M059J (cell line): ENCODE measurements at regions not wholly inside any gene's neighbourhood (a gene's known extent, or its start where the extent isn't known, plus 50 kb on each side); places are given as distances from the start of the nearest gene placed in this dataset.

ENCODE experiments used
- DNase-seq: peaks from one replicate; pipeline ENCODE4 v3.0.0-alpha.2; 2012; ENCODE audit warnings: low read depth

- DNase-seq = no peak
Observed at GRCh38 chr20:11347738-11348137, 570.0 kb upstream of the BTBD3 start.

DNA sequence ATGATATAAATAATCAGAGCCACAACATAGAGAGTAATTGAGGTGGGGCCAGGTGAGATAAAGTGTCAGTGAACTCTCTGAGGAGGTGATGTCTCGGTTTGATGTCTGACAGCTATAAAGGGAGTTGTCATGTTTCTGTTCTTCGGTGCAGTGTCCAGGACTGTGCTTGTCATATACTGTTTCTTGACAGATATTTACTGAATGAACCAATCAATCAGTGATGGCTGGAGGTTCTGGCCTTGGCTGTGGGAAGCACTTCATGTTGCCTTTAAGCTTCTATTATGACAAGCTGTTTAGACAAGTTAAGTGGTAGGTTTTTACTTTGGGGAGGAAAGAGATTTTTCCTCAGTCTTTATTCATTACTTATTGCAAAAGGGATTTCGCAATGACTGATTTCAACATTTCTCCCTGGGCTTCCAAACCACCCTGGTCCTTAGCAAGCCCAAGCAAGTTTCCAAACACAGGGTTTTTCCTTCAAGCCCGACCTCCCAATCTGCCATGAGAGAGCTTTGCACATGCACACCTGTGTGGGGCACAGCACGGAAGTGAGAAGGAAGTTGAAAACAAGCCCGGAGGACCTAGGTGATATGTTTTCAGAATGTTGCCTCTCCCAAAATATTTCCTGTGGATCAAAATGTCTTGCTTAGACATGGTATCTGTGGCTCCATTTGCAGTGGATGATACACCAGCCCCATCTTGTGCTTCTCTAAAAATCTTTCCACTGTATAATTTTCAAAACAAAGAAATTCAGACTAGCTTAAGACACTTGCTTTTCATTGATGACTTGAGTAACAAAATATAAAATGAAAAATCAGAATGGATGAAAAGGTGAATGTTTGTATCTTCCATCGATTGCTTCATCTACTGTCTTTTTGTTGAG, 567.3 kb upstream of the BTBD3 start:
- peak; percentile 48 for DNase-seq

GRCh38 chr20:11352041-11352440, 565.7 kb upstream of the BTBD3 start:
- no peak for DNase-seq

GRCh38 chr20:11354846-11355245, 562.8 kb upstream of the BTBD3 start:
- no peak for DNase-seq

DNA sequence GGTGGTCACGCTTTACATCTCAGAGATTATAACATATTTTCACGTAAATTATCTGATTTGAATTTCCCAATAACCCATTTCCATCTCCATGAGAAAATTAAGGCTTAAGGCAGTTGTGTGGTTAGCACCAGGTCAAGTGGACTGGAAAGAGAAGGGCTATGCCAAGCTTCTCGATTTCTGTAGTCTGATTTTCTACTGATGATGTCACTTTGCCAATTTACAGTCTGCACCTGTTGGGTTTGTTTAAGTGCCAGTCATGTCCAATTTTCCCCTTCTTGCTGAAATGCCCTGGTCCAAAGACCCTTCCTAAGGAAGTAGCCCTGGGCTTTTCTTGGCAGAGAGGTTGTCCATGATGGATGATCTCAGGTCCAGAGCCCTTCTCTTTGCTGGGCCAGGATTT, 562.3 kb upstream of the BTBD3 start:
- DNase-seq = no peak

GRCh38 chr20:11356061-11356460, 561.6 kb upstream of the BTBD3 start:
- DNase-seq = no peak

DNA sequence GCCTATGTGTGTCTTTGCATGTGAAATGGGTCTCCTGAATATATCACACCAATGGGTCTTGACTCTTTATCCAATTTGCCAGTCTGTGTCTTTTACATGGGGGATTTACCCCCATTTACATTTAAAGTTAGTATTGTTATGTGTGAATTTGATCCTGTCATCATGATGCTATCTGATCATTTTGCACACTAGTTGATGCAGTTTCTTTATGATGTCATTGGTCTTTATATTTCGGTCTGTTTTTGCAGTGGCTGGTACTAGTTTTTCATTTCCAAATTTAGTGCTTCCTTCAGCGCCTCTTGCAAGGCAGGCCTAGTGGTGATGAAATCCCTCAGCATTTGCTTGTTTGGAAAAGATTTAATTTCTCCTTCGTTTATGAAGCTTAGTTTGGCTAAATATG, 555.2 kb upstream of the BTBD3 start:
- no peak for DNase-seq

DNA sequence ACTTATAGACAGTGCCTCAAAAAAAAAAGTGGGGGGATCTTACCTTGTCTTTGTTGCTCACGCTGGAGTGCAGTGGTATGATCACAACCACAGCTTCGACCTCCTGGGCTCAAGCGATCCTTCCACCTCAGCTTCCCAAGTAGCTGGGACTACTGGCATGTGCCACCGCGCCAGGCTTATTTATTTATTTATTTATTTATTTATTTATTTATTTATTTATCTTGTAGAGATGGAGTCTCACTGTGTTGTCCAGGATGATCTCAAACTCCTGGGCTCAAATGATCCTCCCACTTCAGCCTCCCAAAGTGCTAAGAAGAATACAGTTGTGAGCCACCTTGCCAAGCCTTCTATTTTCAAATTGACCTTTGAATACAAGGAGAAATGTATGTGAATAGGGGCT, 553.0 kb upstream of the BTBD3 start:
- DNase-seq = no peak

- peak; percentile 84 for DNase-seq
Observed at GRCh38 chr20:11366660-11367059, 551.0 kb upstream of the BTBD3 start.

DNA sequence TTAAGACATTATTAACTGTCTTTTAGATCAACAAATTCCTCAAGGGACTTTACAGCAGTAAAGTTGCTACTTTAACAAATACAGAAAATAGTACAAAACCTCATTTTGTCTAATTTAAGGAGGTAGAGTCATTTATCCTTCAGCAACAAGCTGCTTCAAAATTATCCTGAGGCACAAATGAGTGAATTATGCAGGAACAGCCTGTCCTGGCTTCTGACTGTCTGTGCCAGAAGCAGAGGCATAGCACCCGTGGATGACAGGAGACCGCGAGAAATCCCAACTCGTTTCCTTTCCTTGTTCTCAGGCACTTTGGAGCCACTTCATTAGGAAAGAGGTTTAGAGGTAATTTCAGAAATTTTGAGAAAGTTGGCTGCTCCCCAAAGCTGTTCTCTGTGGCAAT, 549.2 kb upstream of the BTBD3 start:
- DNase-seq = no peak

DNA sequence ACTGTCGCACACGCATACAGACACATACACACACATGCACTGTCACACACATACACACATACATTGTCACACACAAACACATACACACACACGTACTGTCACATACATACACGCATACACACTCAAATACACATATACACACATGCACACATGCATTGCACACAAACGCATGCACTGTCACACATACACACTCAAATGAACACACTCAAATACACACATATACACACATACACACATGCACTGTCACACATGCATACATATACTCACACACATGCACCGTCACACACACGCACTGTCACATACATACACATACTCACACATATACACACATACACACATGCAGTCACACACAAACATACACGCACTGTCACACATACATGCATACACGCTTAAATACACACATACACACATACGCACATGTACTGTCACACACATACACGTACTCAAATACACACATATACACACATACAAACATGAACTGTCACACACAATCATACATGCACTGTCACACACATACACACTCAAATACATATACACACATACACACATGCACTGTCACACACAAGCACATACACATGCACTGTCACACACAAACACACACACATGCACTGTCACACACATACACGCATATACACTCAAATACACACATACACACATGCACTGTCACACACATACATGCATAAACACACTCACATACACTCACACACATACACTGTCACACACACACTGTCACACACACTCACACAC, 548.6 kb upstream of the BTBD3 start:
- DNase-seq = no peak

GRCh38 chr20:11371831-11372230, 545.9 kb upstream of the BTBD3 start:
- no peak for DNase-seq

GRCh38 chr20:11372876-11373790, 544.6 kb upstream of the BTBD3 start:
- peak; percentile 84 for DNase-seq

DNA sequence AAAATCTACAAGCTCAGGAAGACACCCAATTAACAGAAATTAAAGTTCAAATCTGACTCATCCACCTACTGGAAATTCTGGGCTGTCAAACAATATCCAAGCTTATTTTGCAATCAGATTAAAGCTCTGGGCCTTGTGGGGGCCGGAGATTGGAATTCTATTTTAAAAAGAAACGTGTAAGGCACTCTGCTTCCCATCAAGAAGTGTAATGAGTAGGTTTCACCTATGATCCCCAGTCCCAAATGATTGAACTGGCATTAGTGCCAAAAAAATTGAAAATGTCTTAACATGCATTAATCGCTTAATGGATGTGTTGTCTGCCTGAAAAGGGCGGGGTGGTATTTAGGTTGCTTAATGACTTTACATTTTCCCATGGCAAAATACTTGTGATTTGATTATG, 542.4 kb upstream of the BTBD3 start:
- DNase-seq = peak; percentile 22

DNA sequence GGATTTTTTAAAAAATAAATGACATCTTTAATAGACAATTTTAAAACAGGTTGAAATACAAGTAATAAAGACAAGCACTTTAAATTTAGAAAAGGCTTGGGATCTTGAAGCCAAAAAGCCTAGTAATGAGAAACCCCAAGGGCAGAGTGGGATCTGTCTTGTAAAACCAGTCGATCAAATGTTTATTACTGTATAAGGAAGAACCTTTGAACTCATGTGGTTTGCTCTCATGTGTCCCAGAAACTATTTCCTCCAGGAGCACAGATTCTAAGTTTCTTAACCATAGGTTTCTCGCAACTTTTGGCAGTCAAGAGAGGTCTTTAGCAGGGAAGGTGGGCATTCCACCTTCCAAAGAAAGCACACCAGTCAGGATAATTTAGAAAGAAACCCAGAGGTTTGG, 541.7 kb upstream of the BTBD3 start:
- DNase-seq = peak; percentile 84

DNA sequence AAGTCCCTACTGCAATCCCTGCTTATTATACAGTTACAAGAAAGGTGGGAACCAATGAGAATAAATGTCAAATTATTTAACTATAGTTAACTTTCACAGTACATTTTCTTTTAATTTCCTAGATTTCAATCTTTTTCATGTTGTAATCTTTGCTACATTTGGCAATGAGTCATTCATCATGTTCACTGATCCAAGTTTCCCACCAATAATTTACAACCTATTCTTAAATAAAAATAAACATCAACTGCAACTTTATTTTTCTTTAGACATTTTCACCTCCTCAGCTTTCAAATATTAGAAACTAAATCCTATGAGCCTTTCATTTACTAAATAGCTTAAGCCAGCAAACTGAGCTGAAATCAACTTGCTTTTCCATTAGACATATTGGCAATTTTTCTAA, 541.3 kb upstream of the BTBD3 start:
- DNase-seq = peak; percentile 64

GRCh38 chr20:11376998-11377397, 540.7 kb upstream of the BTBD3 start:
- peak; percentile 92 for DNase-seq

- DNase-seq = no peak
Observed at GRCh38 chr20:11377761-11378160, 539.9 kb upstream of the BTBD3 start.

- no peak for DNase-seq
Observed at GRCh38 chr20:11378252-11378651, 539.4 kb upstream of the BTBD3 start.

GRCh38 chr20:11379257-11380011, 538.3 kb upstream of the BTBD3 start:
- no peak for DNase-seq

DNA sequence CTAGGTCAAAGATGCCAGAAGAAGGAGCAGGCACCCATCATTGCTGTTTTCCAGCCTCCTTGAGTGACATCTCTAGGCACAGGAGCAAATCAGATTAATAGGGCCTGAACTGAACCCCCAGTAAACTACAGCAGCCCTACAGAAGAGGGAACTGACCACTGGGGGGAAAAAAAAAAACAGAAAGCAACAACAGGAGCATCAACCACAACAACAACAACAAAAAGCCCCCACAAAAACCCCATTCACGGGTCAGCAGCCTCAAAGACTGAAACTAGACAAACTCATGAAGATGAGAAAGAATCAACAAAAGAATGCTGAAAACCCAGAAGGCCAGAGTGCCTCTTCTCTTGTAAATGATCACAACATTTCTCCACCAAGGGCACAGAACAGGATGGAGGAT, 537.4 kb upstream of the BTBD3 start:
- no peak for DNase-seq
